OCI-LY3 (cell line): ENCODE measurements at regions not wholly inside any gene's neighbourhood (a gene's known extent, or its start where the extent isn't known, plus 50 kb on each side); places are given as distances from the start of the nearest gene placed in this dataset.

ENCODE experiments used
- H2AFZ ChIP-seq: fragments of 200-600, 300-600 bp; shearing (Covaris generic); 2 replicates; pipeline ENCODE4 v1.6.0; 2014; ENCODE audit warnings: antibody characterized with exemption, low read depth, low read length
- H3K27ac ChIP-seq: fragments of 200-600, 300-600 bp; sonication (generic); 2 replicates; pipeline ENCODE4 v1.5.1; 2014; ENCODE audit warnings: mild to moderate bottlenecking, low read length, moderate library complexity, mixed read lengths
- H3K27me3 ChIP-seq: fragments of 200-600, 300-600 bp; sonication (generic); 2 replicates; pipeline ENCODE4 v1.6.1; 2014; ENCODE audit warnings: low read depth, low read length, mixed read lengths
- H3K36me3 ChIP-seq: fragments of 200-600, 300-600 bp; sonication (generic); replicated peaks from 2 replicates; pipeline ENCODE3; 2014; ENCODE audit warnings: low read depth, low read length, mixed read lengths
- H3K4me1 ChIP-seq: fragments of 300-600, 200-600 bp; sonication (generic); 2 replicates; pipeline ENCODE4 v1.6.1; 2014; ENCODE audit warnings: low read length, mixed read lengths
- H3K4me2 ChIP-seq: fragments of 200-600, 300-600 bp; sonication (generic); 2 replicates; pipeline ENCODE4 v1.6.1; 2014; ENCODE audit warnings: low read length, mixed read lengths
- H3K4me3 ChIP-seq: fragments of 300-600, 200-600 bp; sonication (generic); 2 replicates; pipeline ENCODE4 v1.5.1; 2014; ENCODE audit warnings: antibody characterized with exemption, mild to moderate bottlenecking, low read length, moderate library complexity
- H3K79me2 ChIP-seq: fragments of 300-600, 200-600 bp; shearing (Covaris generic); 2 replicates; pipeline ENCODE4 v1.6.1; 2014; ENCODE audit warnings: mild to moderate bottlenecking, low read length, mixed read lengths
- H3K9ac ChIP-seq: fragments of 300-600, 200-600 bp; shearing (Covaris generic); 2 replicates; pipeline ENCODE4 v1.6.0; 2014; ENCODE audit warnings: mild to moderate bottlenecking, low read length, moderate library complexity
- H3K9me3 ChIP-seq: fragments of 200-600, 300-600 bp; shearing (Covaris generic); 2 replicates; pipeline ENCODE4 v1.6.1; 2014; ENCODE audit warnings: low read length, mixed read lengths; ENCODE audit not compliant: insufficient read depth
- H4K20me1 ChIP-seq: fragments of 200-600, 300-600 bp; sonication (generic); 2 replicates; pipeline ENCODE4 v1.6.1; 2016; ENCODE audit warnings: low read length, mixed read lengths; ENCODE audit not compliant: insufficient read depth
- CTCF ChIP-seq: fragments of 200-600, 300-600 bp; sonication (generic); IDR thresholded peaks from 2 replicates; pipeline ENCODE4 v1.5.1; 2014; ENCODE audit warnings: antibody characterized with exemption, low read length, low read depth
- EZH2phosphoT487 ChIP-seq: fragments of 200-600 bp; shearing (Covaris generic); IDR thresholded peaks from 2 replicates; pipeline ENCODE4 v1.6.1; 2018; ENCODE audit warnings: antibody characterized with exemption, mixed run types, low read depth

- no peaks in the 10 kb centered on the region for H3K4me1 ChIP-seq
- no peak overlapping the region for H3K4me2 ChIP-seq
- no peak overlapping the region for H2AFZ ChIP-seq
- H3K27me3 ChIP-seq: no peaks in the 10 kb centered on the region
- no peak overlapping the region for H3K4me3 ChIP-seq
- TF ChIP-seq CTCF (no peak), EZH2phosphoT487 (no peak)
- H3K9ac ChIP-seq: no peak overlapping the region
- H3K9me3 ChIP-seq: no peaks in the 10 kb centered on the region
- no peak overlapping the region for H3K27ac ChIP-seq
- no peaks in the 10 kb centered on the region for H4K20me1 ChIP-seq
- H3K36me3 ChIP-seq: no peaks in the 10 kb centered on the region
- no peaks in the 10 kb centered on the region for H3K79me2 ChIP-seq
Observed at GRCh38 chr10:15451137-15452094, 80.3 kb upstream of the FAM171A1 start.

- Histone ChIP-seq H3K4me1 (no peaks in the 10 kb centered on the region), H4K20me1 (no peaks in the 10 kb centered on the region), H3K9me3 (no peaks in the 10 kb centered on the region), H2AFZ (no peak overlapping the region), H3K9ac (no peak overlapping the region), H3K79me2 (no peaks in the 10 kb centered on the region), H3K27me3 (no peaks in the 10 kb centered on the region), H3K4me3 (no peak overlapping the region), H3K4me2 (no peak overlapping the region), H3K27ac (no peak overlapping the region), H3K36me3 (no peaks in the 10 kb centered on the region)
- TF ChIP-seq CTCF (no peak), EZH2phosphoT487 (no peak)
Observed at GRCh38 chr10:15448598-15448997, 77.5 kb upstream of the FAM171A1 start.

GRCh38 chr10:15445006-15445390 lies 73.9 kb upstream of the FAM171A1 start:
- H3K27me3 ChIP-seq: no peaks in the 10 kb centered on the region
- no peaks in the 10 kb centered on the region for H3K9me3 ChIP-seq
- no peak overlapping the region for H3K27ac ChIP-seq
- no peaks in the 10 kb centered on the region for H3K4me1 ChIP-seq
- no peak overlapping the region for H3K4me3 ChIP-seq
- no peaks in the 10 kb centered on the region for H3K79me2 ChIP-seq
- H3K4me2 ChIP-seq: no peak overlapping the region
- no peaks in the 10 kb centered on the region for H4K20me1 ChIP-seq
- no peak overlapping the region for H3K9ac ChIP-seq
- no peaks in the 10 kb centered on the region for H3K36me3 ChIP-seq
- no peak for TF ChIP-seq CTCF
- no peak for TF ChIP-seq EZH2phosphoT487
- no peak overlapping the region for H2AFZ ChIP-seq

- Histone ChIP-seq H2AFZ (no peak overlapping the region), H3K4me1 (no peaks in the 10 kb centered on the region), H3K36me3 (no peaks in the 10 kb centered on the region), H3K79me2 (no peaks in the 10 kb centered on the region), H3K4me2 (no peak overlapping the region), H3K9me3 (no peaks in the 10 kb centered on the region), H4K20me1 (no peaks in the 10 kb centered on the region), H3K4me3 (no peak overlapping the region), H3K27me3 (no peaks in the 10 kb centered on the region), H3K27ac (no peak overlapping the region), H3K9ac (no peak overlapping the region)
- no peak for TF ChIP-seq CTCF
- TF ChIP-seq EZH2phosphoT487: no peak
Observed at GRCh38 chr10:15444105-15445005, 73.3 kb upstream of the FAM171A1 start.
